ENCODE measurements at regions not wholly inside any gene's neighbourhood (a gene's known extent, or its start where the extent isn't known, plus 50 kb on each side); places are given as distances from the start of the nearest gene placed in this dataset.
A peak's percentile ranks its signal among the peaks of the same experiment; 100 is the strongest.
"Not testable (repeated sequence)": the region's sequence is repeated elsewhere in the genome, so short reads cannot be mapped to it uniquely, and the experiment has no call there.

- Mint-ChIP-seq H3K36me3 (ENCODE audit: low read depth) (peaks cover 5% of the 10 kb centered on the region), H3K9me3 (peaks cover 65% of the 10 kb centered on the region), H3K27me3 (ENCODE audit: low read depth, poor library complexity) (peaks cover 8% of the 10 kb centered on the region), H3K4me1 (no peaks in the 10 kb centered on the region), H3K4me3 (no peak overlapping the region), H3K27ac (no peak overlapping the region)
- peak; percentile 33 for DNase-seq
- peak; percentile 32 for TF ChIP-seq CTCF (IDR thresholded peaks at IDR 0.05)
Measured at GRCh38 chr7:4479367-4480039, 202.6 kb upstream of the FOXK1 start.

- H3K9me3 Mint-ChIP-seq = peaks cover 65% of the 10 kb centered on the region
- not testable (repeated sequence) for H3K27me3 Mint-ChIP-seq (ENCODE audit: low read depth, poor library complexity); H3K4me3 Mint-ChIP-seq; DNase-seq; H3K27ac Mint-ChIP-seq; H3K36me3 Mint-ChIP-seq (ENCODE audit: low read depth); H3K4me1 Mint-ChIP-seq
Measured at GRCh38 chr7:4480131-4480530, 202.0 kb upstream of the FOXK1 start.

- Mint-ChIP-seq H3K4me3 (no peak overlapping the region), H3K4me1 (no peaks in the 10 kb centered on the region), H3K27me3 (ENCODE audit: low read depth, poor library complexity) (peaks cover 6% of the 10 kb centered on the region), H3K36me3 (ENCODE audit: low read depth) (no peaks in the 10 kb centered on the region), H3K27ac (no peak overlapping the region), H3K9me3 (peaks cover 62% of the 10 kb centered on the region)
- no peak for DNase-seq
- no peak for TF ChIP-seq CTCF (IDR thresholded peaks at IDR 0.05)
Measured at GRCh38 chr7:4483851-4484250, 198.2 kb upstream of the FOXK1 start.

GRCh38 chr7:4484545-4484944 is 197.6 kb upstream of the FOXK1 start:
- Mint-ChIP-seq H3K4me3 (no peak overlapping the region), H3K4me1 (no peaks in the 10 kb centered on the region), H3K36me3 (ENCODE audit: low read depth) (no peaks in the 10 kb centered on the region), H3K9me3 (peaks cover 61% of the 10 kb centered on the region), H3K27me3 (ENCODE audit: low read depth, poor library complexity) (peaks cover 6% of the 10 kb centered on the region), H3K27ac (no peak overlapping the region)
- DNase-seq = no peak
- no peak for TF ChIP-seq CTCF (IDR thresholded peaks at IDR 0.05)

GRCh38 chr7:4486907-4487306 is 195.2 kb upstream of the FOXK1 start:
- Mint-ChIP-seq H3K36me3 (ENCODE audit: low read depth) (no peaks in the 10 kb centered on the region), H3K4me3 (no peak overlapping the region), H3K27ac (no peak overlapping the region), H3K9me3 (peaks cover 49% of the 10 kb centered on the region), H3K27me3 (ENCODE audit: low read depth, poor library complexity) (peaks cover 3% of the 10 kb centered on the region), H3K4me1 (no peaks in the 10 kb centered on the region)
- no peak for DNase-seq
- TF ChIP-seq CTCF (IDR thresholded peaks at IDR 0.05) = no peak

GRCh38 chr7:4496911-4497310 is 185.2 kb upstream of the FOXK1 start:
- not testable (repeated sequence) for H3K4me1 Mint-ChIP-seq; H3K27me3 Mint-ChIP-seq (ENCODE audit: low read depth, poor library complexity); H3K4me3 Mint-ChIP-seq; H3K27ac Mint-ChIP-seq; H3K36me3 Mint-ChIP-seq (ENCODE audit: low read depth); DNase-seq
- peaks cover 59% of the 10 kb centered on the region for H3K9me3 Mint-ChIP-seq

GRCh38 chr7:4500812-4501211 is 181.3 kb upstream of the FOXK1 start:
- TF ChIP-seq CTCF (IDR thresholded peaks at IDR 0.05) = no peak
- H3K36me3 Mint-ChIP-seq (ENCODE audit: low read depth) = no peaks in the 10 kb centered on the region
- no peak for DNase-seq
- H3K9me3 Mint-ChIP-seq = peaks cover 39% of the 10 kb centered on the region
- no peak overlapping the region for H3K27ac Mint-ChIP-seq
- no peaks in the 10 kb centered on the region for H3K4me1 Mint-ChIP-seq
- no peak overlapping the region for H3K4me3 Mint-ChIP-seq
- peaks cover 9% of the 10 kb centered on the region for H3K27me3 Mint-ChIP-seq (ENCODE audit: low read depth, poor library complexity)

- not testable (repeated sequence) for H3K4me3 Mint-ChIP-seq; DNase-seq; H3K27ac Mint-ChIP-seq; H3K27me3 Mint-ChIP-seq (ENCODE audit: low read depth, poor library complexity); H3K4me1 Mint-ChIP-seq; H3K36me3 Mint-ChIP-seq (ENCODE audit: low read depth)
- peaks cover 52% of the 10 kb centered on the region for H3K9me3 Mint-ChIP-seq
Measured at GRCh38 chr7:4507886-4508285, 174.2 kb upstream of the FOXK1 start.

Measured in nephron progenitor cell (in vitro differentiated cells).